ENCODE measurements at regions not wholly inside any gene's neighbourhood (a gene's known extent, or its start where the extent isn't known, plus 50 kb on each side); places are given as distances from the start of the nearest gene placed in this dataset.

DNA sequence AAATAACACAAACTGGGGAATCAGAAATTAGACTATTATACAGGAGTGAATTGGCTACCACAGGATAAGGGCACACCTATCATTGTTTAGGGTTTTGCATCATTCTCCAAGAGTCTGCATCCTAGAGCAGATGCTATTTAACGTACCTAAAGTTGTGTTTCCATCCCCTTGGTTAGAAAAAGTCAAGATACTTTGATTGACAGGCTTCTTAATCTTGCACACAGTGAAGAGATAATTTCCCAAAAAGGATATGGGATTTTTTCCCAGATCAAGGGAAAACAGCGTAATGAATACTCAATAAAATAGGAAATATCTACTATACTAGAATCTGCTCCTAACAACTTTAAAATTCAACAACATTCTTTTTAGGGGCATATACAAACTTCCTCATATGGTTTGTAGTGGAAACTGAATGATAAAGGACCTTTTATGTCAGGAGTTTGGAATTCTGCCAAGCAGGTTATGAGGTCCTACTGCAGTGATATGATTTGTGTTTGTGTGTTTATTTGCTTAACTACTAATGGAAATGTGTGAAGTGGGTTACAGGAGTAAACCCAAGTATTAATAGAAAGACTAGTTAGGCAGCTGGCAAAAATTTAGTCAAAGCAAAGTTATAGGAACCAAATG, 124.1 kb upstream of the MME start:
- TF ChIP-seq, protein P1, sequence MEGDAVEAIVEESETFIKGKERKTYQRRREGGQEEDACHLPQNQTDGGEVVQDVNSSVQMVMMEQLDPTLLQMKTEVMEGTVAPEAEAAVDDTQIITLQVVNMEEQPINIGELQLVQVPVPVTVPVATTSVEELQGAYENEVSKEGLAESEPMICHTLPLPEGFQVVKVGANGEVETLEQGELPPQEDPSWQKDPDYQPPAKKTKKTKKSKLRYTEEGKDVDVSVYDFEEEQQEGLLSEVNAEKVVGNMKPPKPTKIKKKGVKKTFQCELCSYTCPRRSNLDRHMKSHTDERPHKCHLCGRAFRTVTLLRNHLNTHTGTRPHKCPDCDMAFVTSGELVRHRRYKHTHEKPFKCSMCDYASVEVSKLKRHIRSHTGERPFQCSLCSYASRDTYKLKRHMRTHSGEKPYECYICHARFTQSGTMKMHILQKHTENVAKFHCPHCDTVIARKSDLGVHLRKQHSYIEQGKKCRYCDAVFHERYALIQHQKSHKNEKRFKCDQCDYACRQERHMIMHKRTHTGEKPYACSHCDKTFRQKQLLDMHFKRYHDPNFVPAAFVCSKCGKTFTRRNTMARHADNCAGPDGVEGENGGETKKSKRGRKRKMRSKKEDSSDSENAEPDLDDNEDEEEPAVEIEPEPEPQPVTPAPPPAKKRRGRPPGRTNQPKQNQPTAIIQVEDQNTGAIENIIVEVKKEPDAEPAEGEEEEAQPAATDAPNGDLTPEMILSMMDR (conservative IDR thresholded peaks at IDR 0.05; ENCODE audit: low read length) = no peak
- TF ChIP-seq EZH2phosphoT487 (IDR thresholded peaks at IDR 0.05; ENCODE audit: borderline replicate concordance) = no peak
